ENCODE measurements at regions not wholly inside any gene's neighbourhood (a gene's known extent, or its start where the extent isn't known, plus 50 kb on each side); places are given as distances from the start of the nearest gene placed in this dataset.

DNA sequence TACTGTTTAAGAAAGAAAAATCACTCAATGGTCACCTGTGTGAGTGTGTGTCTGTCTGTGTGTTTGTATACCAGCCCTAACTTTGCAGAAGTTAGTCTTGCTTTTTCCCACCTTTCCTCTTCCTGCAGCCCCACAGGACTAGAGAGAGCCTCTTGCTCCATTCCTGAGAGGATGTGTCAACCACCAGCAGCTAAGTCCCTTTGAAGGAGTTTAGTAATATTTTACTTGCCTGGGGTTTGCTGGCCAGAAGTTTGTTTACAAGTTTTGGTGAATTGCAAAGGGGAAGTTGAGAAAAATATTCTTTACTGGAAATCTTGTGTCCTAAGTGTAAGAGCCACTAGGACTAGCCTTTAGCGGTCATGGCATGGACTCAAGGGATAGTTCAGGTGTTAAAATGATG, 316.2 kb downstream of the BRINP1 start:
- TF ChIP-seq CTCF (optimal IDR thresholded peaks at IDR 0.05 in 1 of 3, IDR thresholded peaks at IDR 0.05 in 1 of 3, conservative IDR thresholded peaks at IDR 0.05 in 1 of 3; ENCODE audit: extremely low read depth in 1 of 3, insufficient read depth in 2 of 3, low read length in 3 of 3) (no peak), EZH2 (IDR thresholded peaks at IDR 0.05; ENCODE audit: low read length) (no peak)
